Peyer's patch (tissue), 4 donors: ENCODE measurements at regions not wholly inside any gene's neighbourhood (a gene's known extent, or its start where the extent isn't known, plus 50 kb on each side); places are given as distances from the start of the nearest gene placed in this dataset.

Experiments used
- POLR2A ChIP-seq, 2 donors: fragments of 450-650 bp; IDR thresholded peaks; one replicate each; pipeline ENCODE4 v1.5.1; 2017; ENCODE audit warnings: antibody characterized with exemption in 2 of 2, mild to moderate bottlenecking in 2 of 2, moderate library complexity in 2 of 2
- TF ChIP-seq, protein P1 (sequence below), 6 experiments: fragments of 450-650 bp in 4 of 6; fragments of 200-600 bp in 2 of 6; sonication (generic) in 1 of 6; IDR thresholded peaks; one replicate each; pipeline ENCODE4 v1.5.1; 2017 to 2019; ENCODE audit warnings: antibody characterized with exemption in 6 of 6, mild to moderate bottlenecking in 3 of 6, moderate library complexity in 1 of 6

DNA sequence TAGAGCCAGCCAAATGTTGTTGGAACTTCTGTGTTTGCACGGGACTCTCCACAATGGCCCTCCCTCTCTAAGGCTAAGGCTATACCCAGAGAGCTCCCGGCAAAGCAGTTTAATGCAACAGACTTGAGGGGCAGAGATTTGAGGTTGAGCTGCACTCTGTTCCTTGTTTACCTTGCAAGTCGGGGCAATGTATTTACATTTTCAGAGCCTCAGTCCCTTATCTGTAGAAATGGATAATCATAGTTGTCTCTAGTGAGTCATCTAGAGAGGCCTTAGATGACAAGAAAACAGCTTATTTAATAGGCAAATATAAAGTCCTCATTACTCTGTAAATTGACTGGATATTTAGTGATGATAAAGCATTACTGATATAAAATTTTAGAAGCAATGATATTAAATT lies 917.7 kb downstream of the MCTP2 start:
- TF ChIP-seq POLR2A (IDR thresholded peaks at IDR 0.05), result no peak
- TF ChIP-seq, protein P1, sequence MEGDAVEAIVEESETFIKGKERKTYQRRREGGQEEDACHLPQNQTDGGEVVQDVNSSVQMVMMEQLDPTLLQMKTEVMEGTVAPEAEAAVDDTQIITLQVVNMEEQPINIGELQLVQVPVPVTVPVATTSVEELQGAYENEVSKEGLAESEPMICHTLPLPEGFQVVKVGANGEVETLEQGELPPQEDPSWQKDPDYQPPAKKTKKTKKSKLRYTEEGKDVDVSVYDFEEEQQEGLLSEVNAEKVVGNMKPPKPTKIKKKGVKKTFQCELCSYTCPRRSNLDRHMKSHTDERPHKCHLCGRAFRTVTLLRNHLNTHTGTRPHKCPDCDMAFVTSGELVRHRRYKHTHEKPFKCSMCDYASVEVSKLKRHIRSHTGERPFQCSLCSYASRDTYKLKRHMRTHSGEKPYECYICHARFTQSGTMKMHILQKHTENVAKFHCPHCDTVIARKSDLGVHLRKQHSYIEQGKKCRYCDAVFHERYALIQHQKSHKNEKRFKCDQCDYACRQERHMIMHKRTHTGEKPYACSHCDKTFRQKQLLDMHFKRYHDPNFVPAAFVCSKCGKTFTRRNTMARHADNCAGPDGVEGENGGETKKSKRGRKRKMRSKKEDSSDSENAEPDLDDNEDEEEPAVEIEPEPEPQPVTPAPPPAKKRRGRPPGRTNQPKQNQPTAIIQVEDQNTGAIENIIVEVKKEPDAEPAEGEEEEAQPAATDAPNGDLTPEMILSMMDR (IDR thresholded peaks at IDR 0.05), result no peak
